Activated naive CD4-positive, alpha-beta T cell treated with anti-CD3 and anti-CD28 coated beads for 36 hours (primary cell): ENCODE measurements at regions not wholly inside any gene's neighbourhood (a gene's known extent, or its start where the extent isn't known, plus 50 kb on each side); places are given as distances from the start of the nearest gene placed in this dataset.
"Not testable (repeated sequence)": the region's sequence is repeated elsewhere in the genome, so short reads cannot be mapped to it uniquely, and the experiment has no call there.

ENCODE experiments used
- CTCF ChIA-PET: fragments of 350-600 bp; sonication (Branson Sonifier 250); formaldehyde crosslinking; loops from one replicate; lab custom pipeline; 2021; ENCODE audit warnings: antibody characterized with exemption; lab: Charles Lee
- DNase-seq: peaks from one replicate; pipeline ENCODE4 v3.0.0-alpha.2; 2020
- H3K27ac Mint-ChIP-seq: one replicate; pipeline ENCODE4 v1.8.0; 2021; ENCODE audit warnings: mild to moderate bottlenecking, mixed read lengths
- H3K27me3 Mint-ChIP-seq: one replicate; pipeline ENCODE4 v1.8.0; 2021; ENCODE audit warnings: low read depth, mixed read lengths
- H3K36me3 Mint-ChIP-seq: one replicate; pipeline ENCODE4 v1.8.0; 2021; ENCODE audit warnings: low read depth, mixed read lengths
- H3K4me1 Mint-ChIP-seq: one replicate; pipeline ENCODE4 v1.8.0; 2021; ENCODE audit warnings: low read depth, mixed read lengths
- H3K4me3 Mint-ChIP-seq: one replicate; pipeline ENCODE4 v1.8.0; 2021; ENCODE audit warnings: mild to moderate bottlenecking, moderate library complexity, mixed read lengths
- H3K9me3 Mint-ChIP-seq: one replicate; pipeline ENCODE4 v1.8.0; 2021; ENCODE audit warnings: mixed read lengths
- intact Hi-C: fragments of 100-400 bp; cut with micrococcal nuclease; formaldehyde crosslinking; loops from one replicate; pipeline ENCODE4 v1.15.1; 2023

- H3K36me3 Mint-ChIP-seq, H3K9me3 Mint-ChIP-seq, DNase-seq, intact Hi-C loops, H3K27ac Mint-ChIP-seq, H3K4me1 Mint-ChIP-seq, CTCF ChIA-PET, H3K4me3 Mint-ChIP-seq: not testable (repeated sequence)
- peaks cover 21% of the 10 kb centered on the region for H3K27me3 Mint-ChIP-seq
These were observed 73.7 kb upstream of the RPL38 start for GRCh38 chr17:74129800-74130199.

GRCh38 chr17:74130276-74130675, 73.2 kb upstream of the RPL38 start:
- Mint-ChIP-seq H3K9me3 (no peaks in the 10 kb centered on the region), H3K4me1 (no peaks in the 10 kb centered on the region), H3K4me3 (no peak overlapping the region), H3K36me3 (no peaks in the 10 kb centered on the region), H3K27me3 (peaks cover 25% of the 10 kb centered on the region), H3K27ac (no peak overlapping the region)
- DNase-seq: no peak
- intact Hi-C loops: no loop called here
- CTCF ChIA-PET: no interaction called here

GRCh38 chr17:74130841-74131240, 72.6 kb upstream of the RPL38 start:
- intact Hi-C loops: no loop called here
- CTCF ChIA-PET: no interaction called here
- Mint-ChIP-seq H3K4me3 (no peak overlapping the region), H3K36me3 (no peaks in the 10 kb centered on the region), H3K27me3 (peaks cover 25% of the 10 kb centered on the region), H3K4me1 (no peaks in the 10 kb centered on the region), H3K9me3 (no peaks in the 10 kb centered on the region), H3K27ac (no peak overlapping the region)
- DNase-seq: no peak

- Mint-ChIP-seq H3K4me1 (no peaks in the 10 kb centered on the region), H3K4me3 (no peak overlapping the region), H3K27ac (no peak overlapping the region), H3K27me3 (peaks cover 25% of the 10 kb centered on the region), H3K36me3 (no peaks in the 10 kb centered on the region), H3K9me3 (peaks cover 2% of the 10 kb centered on the region)
- CTCF ChIA-PET: no interaction called here
- intact Hi-C loops: no loop called here
- DNase-seq: no peak
These were observed 71.1 kb upstream of the RPL38 start for GRCh38 chr17:74132354-74132753.

- Mint-ChIP-seq H3K36me3 (no peaks in the 10 kb centered on the region), H3K27me3 (peaks cover 24% of the 10 kb centered on the region), H3K27ac (no peak overlapping the region), H3K9me3 (peaks cover 2% of the 10 kb centered on the region), H3K4me3 (no peak overlapping the region), H3K4me1 (no peaks in the 10 kb centered on the region)
- intact Hi-C loops: no loop called here
- CTCF ChIA-PET: no interaction called here
- no peak for DNase-seq
These were observed 69.7 kb upstream of the RPL38 start for GRCh38 chr17:74133740-74134139.

GRCh38 chr17:74134234-74134633, 69.2 kb upstream of the RPL38 start:
- DNase-seq, H3K4me1 Mint-ChIP-seq, H3K36me3 Mint-ChIP-seq, H3K4me3 Mint-ChIP-seq, H3K27ac Mint-ChIP-seq, CTCF ChIA-PET, intact Hi-C loops, H3K9me3 Mint-ChIP-seq: not testable (repeated sequence)
- peaks cover 24% of the 10 kb centered on the region for H3K27me3 Mint-ChIP-seq

GRCh38 chr17:74134991-74135390, 68.5 kb upstream of the RPL38 start:
- intact Hi-C loops: no loop called here
- Mint-ChIP-seq H3K27me3 (peaks cover 24% of the 10 kb centered on the region), H3K36me3 (no peaks in the 10 kb centered on the region), H3K9me3 (peaks cover 5% of the 10 kb centered on the region), H3K4me3 (no peak overlapping the region), H3K4me1 (no peaks in the 10 kb centered on the region), H3K27ac (no peak overlapping the region)
- CTCF ChIA-PET: no interaction called here
- DNase-seq: no peak

- Mint-ChIP-seq H3K27ac (no peak overlapping the region), H3K4me3 (no peak overlapping the region), H3K9me3 (peaks cover 7% of the 10 kb centered on the region), H3K27me3 (peaks cover 24% of the 10 kb centered on the region), H3K36me3 (no peaks in the 10 kb centered on the region), H3K4me1 (no peaks in the 10 kb centered on the region)
- no peak for DNase-seq
- CTCF ChIA-PET: no interaction called here
- intact Hi-C loops: no loop called here
These were observed 67.9 kb upstream of the RPL38 start for GRCh38 chr17:74135391-74136167.

- CTCF ChIA-PET: no interaction called here
- Mint-ChIP-seq H3K27me3 (peaks cover 18% of the 10 kb centered on the region), H3K9me3 (peaks cover 15% of the 10 kb centered on the region), H3K27ac (no peak overlapping the region), H3K4me1 (no peaks in the 10 kb centered on the region), H3K4me3 (no peak overlapping the region), H3K36me3 (no peaks in the 10 kb centered on the region)
- no peak for DNase-seq
- intact Hi-C loops: no loop called here
These were observed 66.1 kb upstream of the RPL38 start for GRCh38 chr17:74137416-74137815.

- DNase-seq: no peak
- H3K27ac Mint-ChIP-seq: no peak overlapping the region
- CTCF ChIA-PET: no interaction called here
- intact Hi-C loops: no loop called here
- H3K27me3 Mint-ChIP-seq: peaks cover 18% of the 10 kb centered on the region
- peaks cover 31% of the 10 kb centered on the region for H3K9me3 Mint-ChIP-seq
- H3K4me3 Mint-ChIP-seq: no peak overlapping the region
- no peaks in the 10 kb centered on the region for H3K4me1 Mint-ChIP-seq
- H3K36me3 Mint-ChIP-seq: no peaks in the 10 kb centered on the region
These were observed 64.4 kb upstream of the RPL38 start for GRCh38 chr17:74139120-74139519.

GRCh38 chr17:74140282-74140681, 63.2 kb upstream of the RPL38 start:
- H3K9me3 Mint-ChIP-seq: peaks cover 31% of the 10 kb centered on the region
- H3K27ac Mint-ChIP-seq: no peak overlapping the region
- CTCF ChIA-PET: no interaction called here
- no peak overlapping the region for H3K4me3 Mint-ChIP-seq
- H3K4me1 Mint-ChIP-seq: no peaks in the 10 kb centered on the region
- H3K36me3 Mint-ChIP-seq: no peaks in the 10 kb centered on the region
- peaks cover 11% of the 10 kb centered on the region for H3K27me3 Mint-ChIP-seq
- intact Hi-C loops: no loop called here
- no peak for DNase-seq

GRCh38 chr17:74141612-74142011, 61.9 kb upstream of the RPL38 start:
- no peak for DNase-seq
- Mint-ChIP-seq H3K9me3 (peaks cover 34% of the 10 kb centered on the region), H3K4me3 (no peak overlapping the region), H3K36me3 (no peaks in the 10 kb centered on the region), H3K27ac (no peak overlapping the region), H3K27me3 (peaks cover 16% of the 10 kb centered on the region), H3K4me1 (no peaks in the 10 kb centered on the region)
- CTCF ChIA-PET: interaction anchor here (0.6 kb wide), 1 partner anchor 322 kb away, joined by 3 read pairs; no protein-coding TSS in a partner anchor
- intact Hi-C loops: no loop called here

- H3K4me3 Mint-ChIP-seq, H3K4me1 Mint-ChIP-seq, H3K27me3 Mint-ChIP-seq, DNase-seq, intact Hi-C loops, H3K27ac Mint-ChIP-seq, CTCF ChIA-PET, H3K36me3 Mint-ChIP-seq: not testable (repeated sequence)
- H3K9me3 Mint-ChIP-seq: peaks cover 32% of the 10 kb centered on the region
These were observed 60.2 kb upstream of the RPL38 start for GRCh38 chr17:74143318-74143717.
